ENCODE measurements at regions not wholly inside any gene's neighbourhood (a gene's known extent, or its start where the extent isn't known, plus 50 kb on each side); places are given as distances from the start of the nearest gene placed in this dataset.
"Not testable (repeated sequence)": the region's sequence is repeated elsewhere in the genome, so short reads cannot be mapped to it uniquely, and the experiment has no call there.

DNA sequence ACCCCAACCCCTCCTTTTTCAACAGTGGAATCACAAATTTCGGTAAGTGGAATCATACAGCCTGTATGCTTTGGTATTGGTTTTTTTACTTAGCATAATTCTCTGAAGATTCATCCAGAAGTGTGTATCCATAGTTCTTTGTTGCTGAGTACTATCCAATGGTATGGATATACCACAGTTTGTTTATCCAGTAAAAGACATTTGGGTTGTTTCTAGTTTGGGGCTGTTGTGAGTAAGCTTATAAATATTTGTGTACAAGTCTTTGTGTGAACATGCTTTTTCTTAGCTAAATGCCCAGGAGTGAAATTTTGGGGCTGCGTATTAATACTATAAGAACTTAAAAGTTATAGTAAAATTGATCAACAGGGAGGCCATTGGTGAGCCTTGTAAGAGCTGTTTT is 57.5 kb upstream of the GC start:
- DNase-seq = no peak

DNA sequence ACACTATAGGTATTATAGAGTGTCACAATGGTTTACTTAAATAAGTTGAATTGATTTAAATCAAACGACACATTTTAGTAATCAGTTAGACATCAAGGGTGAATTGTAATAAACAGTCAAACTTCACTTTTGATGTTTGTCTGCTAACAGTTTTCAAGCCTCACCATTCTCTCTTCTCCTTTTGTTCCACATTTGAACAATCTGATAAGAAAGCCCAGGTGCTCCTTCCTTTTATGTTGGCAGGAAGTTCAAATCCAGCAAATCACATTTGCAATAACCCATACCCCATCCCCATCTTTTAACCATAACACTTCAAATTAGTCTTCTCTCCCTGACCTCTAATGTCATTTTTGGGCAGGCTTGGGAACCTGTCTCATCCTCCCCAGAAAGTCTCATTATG is 63.4 kb upstream of the GC start:
- DNase-seq = no peak

- DNase-seq = no peak
Measured at GRCh38 chr4:71855944-71856343, 72.1 kb upstream of the GC start.

GRCh38 chr4:71857713-71858451 is 74.0 kb upstream of the GC start:
- DNase-seq = no peak

- DNase-seq = peak; percentile 6
Measured at GRCh38 chr4:71860643-71861042, 76.8 kb upstream of the GC start.

DNA sequence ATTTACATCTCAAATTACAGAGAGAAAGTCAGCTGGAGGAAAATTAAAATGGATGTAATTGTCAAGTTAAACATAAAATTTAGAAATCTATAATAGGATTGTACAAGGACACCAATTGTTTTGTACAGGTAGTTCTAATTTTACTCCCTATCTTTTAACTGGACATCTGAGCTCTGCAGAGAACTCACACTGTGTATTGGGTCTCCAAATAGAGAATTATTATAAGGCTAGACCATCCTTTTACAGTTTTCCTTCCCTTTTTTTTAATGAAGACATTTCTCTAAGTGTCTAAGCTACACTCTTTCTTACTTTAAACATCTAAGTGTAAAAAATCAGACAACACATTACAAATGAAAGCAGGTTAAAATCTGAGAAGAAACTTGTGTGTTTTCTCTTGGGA is 78.4 kb upstream of the GC start:
- DNase-seq = no peak

DNA sequence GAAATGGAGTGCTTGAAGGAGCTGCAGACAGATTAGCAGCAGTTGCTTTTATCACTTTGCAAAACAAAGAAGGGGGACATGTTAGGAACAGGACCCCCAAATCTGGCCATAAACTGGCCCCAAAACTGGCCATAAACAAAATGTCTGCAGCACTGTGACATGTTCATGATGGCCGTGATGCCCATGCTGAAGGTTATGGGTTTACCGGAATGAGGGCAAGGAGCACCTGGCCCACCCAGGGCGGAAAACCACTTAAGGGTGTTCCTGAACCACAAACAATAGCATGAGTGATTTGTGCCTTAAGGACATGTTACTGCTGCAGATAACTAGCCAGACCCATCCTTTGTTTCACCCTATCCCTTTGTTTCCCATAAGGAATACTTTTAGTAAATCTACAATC is 79.6 kb upstream of the GC start:
- no peak for DNase-seq

DNA sequence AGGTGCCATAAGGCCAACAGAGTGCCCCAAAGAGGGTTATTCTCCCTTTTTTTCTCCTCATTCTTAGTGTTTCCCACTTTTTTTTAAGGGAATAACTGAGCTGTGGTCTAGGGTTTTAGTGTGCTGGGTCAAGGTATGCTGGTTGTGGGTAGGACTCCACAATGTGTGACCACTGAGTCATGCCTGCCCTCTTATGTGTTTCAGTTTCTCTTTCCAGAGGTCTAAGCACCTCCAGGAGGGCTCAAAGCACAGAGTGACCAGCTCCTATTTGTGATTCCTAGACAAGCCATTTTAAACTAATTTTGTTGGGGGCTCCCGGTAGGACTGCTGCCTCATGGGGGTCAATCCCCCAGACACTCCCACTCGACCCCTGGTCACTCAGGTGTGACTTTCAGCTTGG is 80.5 kb upstream of the GC start:
- DNase-seq = no peak

DNA sequence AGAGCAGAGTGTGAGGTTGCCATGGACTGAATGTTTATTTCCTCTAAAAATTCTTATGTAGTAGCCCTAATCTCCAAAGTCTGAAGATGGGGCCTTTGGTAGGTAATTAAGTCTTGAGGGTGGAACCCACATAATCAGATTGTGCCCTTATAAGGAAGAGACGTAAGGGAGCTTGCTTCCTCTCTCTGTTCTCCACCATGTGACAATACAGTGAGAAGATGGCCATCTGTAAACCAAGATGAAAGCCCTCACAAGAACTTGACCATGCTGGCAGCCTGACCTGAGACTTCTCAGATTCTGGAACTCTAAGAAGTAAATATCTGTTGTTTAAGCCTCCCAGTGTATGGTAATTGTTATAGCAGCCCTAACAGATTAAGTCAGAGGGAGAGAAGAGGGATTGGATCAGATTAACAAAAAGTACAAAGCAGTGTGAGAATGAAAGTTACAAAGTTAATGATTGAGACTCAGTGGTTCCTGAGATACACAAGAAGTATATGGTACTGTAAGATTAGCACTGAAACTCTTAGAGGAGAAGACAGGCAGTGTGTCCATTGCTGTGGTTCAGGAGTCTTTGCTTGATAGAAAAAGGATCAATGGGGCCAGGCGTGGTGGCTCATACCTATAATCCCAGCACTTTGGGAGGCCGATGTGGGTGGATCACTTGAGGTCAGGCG is 82.5 kb upstream of the GC start:
- no peak for DNase-seq

DNA sequence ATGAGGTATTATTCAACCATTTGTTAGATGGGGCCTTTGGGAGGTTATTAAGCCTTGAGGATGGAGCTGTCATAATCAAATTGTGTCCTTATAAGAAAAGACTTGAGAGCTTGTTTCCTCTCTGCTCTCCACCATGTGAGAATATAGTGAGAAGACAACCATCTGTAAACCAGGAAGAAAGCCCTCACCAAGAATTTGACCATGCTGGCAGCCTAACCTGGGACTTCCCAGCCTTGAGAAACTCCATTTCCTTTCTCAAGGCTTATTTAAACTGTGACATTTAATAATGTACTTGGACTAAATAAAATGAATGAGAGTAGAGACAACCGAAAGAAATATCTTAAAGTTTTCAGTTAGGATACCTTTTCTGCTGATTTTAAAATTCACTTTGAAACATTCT is 83.7 kb upstream of the GC start:
- no peak for DNase-seq

- no peak for DNase-seq
Measured at GRCh38 chr4:71870456-71870855, 86.6 kb upstream of the GC start.

DNA sequence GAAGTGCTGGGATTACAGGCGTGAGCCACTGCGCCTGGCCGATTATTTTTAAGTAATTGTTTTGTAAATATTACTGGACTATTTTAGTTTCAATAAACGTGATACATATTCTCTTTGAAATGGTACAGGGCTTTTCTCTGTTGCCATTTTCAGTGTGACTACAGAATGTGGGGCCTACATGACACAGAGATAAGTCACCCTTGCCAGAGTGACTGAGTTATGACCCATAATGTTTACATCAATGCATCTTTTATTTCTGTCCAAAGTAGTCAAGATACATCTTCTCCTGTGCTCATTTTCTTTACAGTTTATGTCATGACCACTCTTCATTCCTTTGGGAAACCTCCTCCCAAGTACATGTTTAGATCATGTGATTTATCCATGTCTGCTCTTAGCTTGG is 88.3 kb upstream of the GC start:
- DNase-seq = no peak

DNA sequence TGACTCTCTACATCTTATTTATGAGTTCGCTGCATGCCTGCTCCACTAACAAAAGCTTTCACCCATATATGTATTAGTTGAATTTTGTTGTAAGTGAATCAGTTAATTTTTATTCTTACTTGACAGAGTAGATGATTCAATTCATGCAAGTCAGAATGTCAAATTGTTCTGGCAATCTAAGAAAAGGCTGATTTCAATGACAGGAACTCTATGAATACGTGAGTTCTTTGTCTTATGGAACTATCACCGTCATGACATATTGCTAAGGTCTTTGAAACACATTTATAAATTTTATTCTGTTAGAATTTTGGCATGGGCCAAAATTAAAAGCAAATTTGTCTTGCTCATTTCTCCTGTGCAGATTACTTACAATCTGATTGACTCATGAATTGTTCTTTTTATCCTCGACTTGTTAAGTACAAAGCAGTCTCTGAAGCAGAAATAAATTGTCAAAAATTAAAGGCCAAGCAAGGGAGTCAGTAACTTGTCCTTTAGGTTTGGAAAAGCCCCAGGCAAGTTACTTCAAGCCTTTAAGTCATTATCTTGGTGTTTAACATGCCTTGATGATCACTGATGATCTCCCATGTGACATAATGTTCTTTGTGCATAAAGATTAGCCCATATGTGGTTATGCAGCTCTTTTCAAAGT is 89.0 kb upstream of the GC start:
- DNase-seq = no peak

- DNase-seq = no peak
Measured at GRCh38 chr4:71878376-71878775, 94.5 kb upstream of the GC start.

- no peak for DNase-seq
Measured at GRCh38 chr4:71882113-71882841, 98.4 kb upstream of the GC start.

DNA sequence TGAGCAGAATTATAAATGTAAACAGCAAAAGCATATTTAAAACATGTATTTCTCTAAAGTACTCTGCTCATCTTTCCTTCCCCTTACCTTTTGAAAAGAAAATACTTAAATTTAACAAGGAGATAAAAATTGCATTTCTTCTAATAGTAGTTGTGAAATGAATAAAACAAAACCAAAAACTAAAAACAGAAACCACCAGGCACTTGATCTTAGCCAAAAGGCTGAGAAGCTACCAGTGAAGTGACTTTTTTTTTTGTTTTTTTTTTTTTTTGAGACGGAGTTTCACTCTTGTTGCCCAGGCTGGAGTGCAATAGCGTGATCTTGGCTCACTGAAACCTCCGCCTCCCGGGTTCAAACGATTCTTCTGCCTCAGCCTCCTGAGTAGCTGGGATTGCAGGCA is 116.5 kb upstream of the GC start:
- DNase-seq = not testable (repeated sequence)

- not testable (repeated sequence) for DNase-seq
Measured at GRCh38 chr4:71905594-71905993, 121.7 kb upstream of the GC start.

DNA sequence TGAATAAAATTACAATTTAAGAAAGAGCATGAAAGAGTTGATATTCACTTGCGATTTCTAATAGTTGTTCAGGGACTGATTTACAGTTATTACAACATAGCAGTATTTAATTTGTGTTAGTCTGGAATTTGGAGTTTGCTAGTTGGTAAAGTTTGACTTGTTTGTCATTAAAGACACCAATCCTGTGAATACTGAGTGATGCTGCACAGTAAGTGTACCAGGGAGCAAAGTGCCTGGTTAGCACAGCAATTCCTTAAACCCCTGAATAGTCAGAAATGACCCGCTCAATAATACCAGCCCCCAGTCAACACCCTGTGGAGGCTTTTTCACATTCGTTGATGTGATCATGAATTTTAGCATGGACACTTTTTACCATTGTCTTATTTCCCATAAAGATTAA is 122.2 kb upstream of the GC start:
- DNase-seq = no peak

- no peak for DNase-seq
Measured at GRCh38 chr4:71907071-71907470, 123.2 kb upstream of the GC start.

GRCh38 chr4:71907782-71908181 is 123.9 kb upstream of the GC start:
- DNase-seq = no peak

DNA sequence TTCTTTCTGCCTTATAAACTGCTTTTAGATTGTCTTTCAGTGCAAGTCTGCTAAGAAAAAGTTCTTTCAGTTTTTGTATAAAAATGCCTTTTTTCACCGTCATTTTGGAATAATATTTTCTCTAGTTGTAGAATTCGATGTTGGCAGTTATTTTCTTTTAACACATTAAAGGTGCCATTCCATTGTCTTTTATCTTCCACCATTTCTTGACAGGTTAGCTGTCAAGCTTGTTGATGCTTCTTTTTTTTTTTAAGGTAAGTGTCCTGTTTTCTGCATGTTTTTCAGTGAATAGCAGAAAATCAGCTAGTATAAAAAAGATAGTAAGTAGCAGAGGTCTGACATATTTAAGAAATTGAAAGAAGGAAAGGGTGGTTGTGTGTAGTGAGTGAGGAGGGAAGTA is 118.5 kb upstream of the NPFFR2 start:
- no peak for DNase-seq

GRCh38 chr4:71923070-71923469 is 108.7 kb upstream of the NPFFR2 start:
- DNase-seq = no peak

DNA sequence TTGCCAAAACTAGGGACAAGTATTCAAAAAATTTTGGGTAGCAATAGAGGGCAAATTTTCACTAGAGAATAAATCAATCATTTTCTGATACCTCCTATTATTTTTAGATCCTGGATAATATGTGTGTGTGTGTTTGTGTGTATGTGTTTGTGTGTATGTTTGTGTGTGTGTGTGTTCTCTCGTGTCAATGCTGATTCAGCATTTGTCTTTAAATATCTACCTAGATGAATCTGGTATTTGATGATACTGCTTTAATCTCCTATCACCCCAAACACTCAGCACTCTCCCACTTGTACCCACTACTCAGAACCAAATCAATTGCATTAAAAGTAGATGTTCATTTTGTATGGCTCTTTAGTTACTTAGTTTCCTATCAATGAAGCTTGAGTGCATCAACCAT is 101.3 kb upstream of the NPFFR2 start:
- DNase-seq = no peak

Measured in fibroblast of skin of back (primary cell).